Occipital lobe (tissue), 1 donor: ENCODE measurements at regions not wholly inside any gene's neighbourhood (a gene's known extent, or its start where the extent isn't known, plus 50 kb on each side); places are given as distances from the start of the nearest gene placed in this dataset.

Source experiments
- DNase-seq: peaks from one replicate; lab custom pipeline; 2025; lab: John Stamatoyannopoulos, UW

DNA sequence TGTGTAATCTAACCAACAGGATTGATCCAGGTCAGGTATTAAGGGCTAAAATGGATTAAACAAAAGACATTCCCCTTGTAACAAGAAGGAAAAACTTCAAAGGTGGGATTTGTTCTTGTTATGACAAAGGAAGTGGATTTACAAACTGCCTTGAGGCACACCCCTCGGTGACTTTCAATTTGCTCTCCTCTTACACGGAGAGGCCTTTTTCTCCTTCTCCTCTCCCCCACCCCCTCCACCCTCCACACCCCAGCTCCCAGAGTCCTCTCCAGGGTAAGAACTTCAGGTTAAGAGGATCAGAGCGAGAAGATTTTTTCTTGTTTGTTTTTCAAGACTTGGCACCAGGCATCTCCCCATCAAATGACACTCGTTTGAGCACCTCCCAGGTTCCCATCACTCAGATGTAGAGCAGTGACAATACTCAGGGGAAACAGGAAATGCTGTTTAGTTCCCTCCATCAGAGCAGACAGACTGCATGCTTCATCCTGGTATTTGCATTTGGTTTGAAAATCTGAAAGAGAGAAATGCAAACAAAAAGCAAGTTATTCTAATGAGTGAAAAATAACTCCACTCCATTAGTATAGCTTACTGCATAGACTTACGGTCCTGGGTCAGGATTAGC is 77.6 kb upstream of the TMEM260 start:
- DNase-seq = no peak

DNA sequence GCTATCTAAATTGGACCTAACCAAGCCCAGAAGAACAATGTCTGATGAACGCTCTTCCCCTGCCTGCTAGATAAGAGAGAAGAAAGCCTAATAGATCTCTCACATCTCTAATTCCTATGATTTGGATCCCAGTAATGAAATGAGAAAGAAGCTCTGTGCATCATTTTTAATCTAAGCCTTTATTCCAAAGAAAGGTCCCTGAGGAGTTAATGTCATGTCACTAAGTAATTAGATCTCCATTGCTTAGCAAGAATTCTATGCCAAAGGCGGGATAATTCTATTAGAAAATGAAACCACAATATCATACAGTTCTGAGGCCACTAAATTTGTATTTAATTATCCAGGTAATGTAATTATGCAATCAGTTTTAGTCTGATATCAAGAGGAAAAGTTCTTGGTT is 74.2 kb upstream of the TMEM260 start:
- no peak for DNase-seq

DNA sequence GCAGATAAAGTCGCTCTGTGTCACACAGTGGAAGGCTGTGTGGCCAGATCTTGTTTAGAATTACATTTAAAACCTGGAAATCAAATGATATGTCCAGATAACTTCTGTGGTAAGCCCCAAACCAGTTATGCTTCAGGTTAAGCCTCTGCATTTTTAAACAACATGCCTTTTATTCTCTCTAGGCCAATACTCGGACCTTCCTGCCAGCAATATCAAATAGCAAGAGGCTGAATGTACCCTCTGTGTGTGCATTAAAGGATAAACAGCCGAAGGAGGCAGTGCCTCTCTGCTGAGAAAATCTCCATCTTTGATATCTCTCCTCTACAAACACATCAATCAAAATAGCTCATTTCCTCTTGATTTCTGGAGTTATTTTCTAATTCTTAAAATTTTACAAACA is 67.1 kb upstream of the TMEM260 start:
- DNase-seq = no peak

DNA sequence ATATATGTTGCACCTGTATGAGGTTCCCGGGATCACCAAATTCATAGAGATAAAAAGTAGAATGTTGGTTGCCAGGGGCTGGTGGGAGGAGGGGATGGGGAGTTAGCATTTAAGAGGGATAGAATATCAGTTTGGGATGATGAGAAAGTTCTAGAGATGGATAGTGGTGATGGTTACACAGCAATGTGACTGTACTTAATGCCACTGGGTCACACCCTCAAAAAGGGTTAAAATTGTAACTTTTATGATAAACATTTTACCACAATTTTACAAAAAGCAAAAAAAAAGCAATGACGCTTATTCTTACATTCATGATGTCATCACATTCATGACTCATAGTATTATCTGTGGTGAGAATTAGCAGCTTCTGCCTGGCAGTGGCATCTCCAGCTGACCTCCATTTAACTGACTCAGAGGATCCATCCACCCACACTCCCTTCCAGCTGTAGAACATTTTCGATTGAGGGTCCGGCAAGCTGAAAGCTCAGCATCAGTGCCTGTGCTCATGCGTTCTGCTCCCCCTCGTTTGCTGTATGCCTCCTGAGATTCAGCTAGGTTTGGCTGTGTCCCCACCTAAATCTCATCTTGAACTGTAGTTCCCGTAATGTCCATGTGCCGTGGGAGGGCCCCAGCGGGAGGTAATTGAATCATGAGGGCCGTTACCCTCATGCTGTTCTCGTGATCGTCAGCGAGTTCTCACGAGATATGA is 64.8 kb upstream of the TMEM260 start:
- DNase-seq = no peak

DNA sequence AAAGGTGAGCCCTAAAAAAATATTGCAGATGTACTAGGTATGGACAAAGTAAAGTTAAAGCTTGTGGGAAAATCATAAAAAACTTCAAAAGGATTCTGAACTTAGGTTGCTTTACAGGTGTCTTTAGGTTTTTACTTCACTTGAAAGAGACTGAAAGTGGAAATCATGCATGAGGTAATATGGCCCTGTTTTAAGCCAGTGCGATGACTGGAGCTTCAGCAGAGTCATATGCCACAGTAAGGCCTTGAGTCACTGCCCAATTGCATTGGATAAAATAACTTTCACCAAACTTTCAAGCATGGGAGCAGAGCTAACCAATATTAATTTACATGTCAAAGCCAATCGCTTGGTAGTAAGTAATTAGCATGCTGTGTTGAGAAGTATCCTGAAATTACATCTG is 63.9 kb upstream of the TMEM260 start:
- DNase-seq = no peak

DNA sequence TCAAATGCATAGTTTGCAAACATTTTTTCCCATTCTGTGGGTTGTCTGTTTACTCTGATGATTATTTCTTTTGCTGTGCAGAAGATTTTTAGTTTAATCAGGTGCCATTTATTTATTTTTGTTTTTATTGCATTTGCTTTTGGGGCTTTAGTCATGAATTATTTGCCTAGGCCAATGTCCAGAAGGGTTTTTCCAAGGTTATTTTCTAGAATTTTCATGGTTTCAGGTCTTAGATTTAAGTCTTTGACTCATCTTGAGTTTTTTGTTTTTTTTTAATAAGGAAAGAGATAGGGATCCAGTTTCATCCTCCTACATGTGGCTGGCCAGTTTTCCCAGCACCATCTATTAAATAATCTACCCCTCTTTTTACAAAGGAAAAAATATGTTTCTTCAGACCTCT is 57.2 kb upstream of the TMEM260 start:
- no peak for DNase-seq

DNA sequence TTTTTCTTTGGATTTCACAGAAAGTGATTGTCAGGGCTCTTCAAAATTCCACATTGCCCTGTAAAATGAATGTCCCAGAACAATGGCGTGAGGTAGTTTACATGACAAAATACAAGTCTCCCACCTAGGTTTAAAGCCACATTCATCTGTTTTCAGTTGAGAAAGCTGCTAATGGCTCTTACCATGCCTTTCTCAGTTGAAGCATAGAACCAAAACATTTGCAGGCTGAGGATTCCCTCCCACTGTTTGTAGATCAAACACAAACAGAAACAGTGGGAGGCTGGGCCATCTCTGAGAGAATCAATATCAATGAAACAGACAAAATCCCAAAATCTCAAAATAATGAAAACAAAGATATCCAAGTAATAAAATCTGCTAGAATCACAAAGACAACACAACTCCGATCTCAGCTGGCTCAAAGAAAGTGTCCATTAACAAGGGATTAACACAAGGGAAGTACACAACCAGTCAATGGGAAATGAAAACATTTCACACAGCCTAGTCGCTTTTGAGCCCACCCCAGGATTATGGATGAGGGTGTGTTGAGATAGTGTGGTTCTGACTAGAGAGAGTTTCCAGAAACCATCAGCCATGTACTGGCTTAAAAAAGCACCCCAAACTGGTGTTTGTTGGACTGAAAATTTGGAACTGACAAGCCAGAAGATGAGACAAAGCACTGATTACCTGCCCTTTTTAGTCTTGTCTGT is 54.5 kb upstream of the TMEM260 start:
- no peak for DNase-seq

DNA sequence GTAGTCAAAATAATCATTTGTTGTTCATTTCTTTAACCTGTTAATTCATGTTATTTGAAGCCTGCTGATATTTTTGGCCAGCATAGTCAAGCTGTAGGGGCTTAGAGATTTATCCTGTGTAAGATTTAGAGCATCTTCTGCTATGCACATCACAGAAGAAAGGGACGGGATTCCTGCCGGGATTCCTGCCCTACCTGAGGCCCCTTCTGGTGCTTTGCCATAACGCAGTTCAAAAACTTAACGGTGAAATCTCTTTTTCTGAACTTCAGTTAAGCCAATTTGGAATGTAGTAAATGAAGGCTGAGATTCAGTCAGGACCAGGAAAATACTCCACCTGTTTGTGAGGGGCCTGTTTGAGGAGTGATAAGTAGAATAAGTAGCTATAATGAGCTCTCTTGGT is 50.7 kb upstream of the TMEM260 start:
- DNase-seq = no peak
